GM19468 (cell line): ENCODE measurements at regions not wholly inside any gene's neighbourhood (a gene's known extent, or its start where the extent isn't known, plus 50 kb on each side); places are given as distances from the start of the nearest gene placed in this dataset.
"Not testable (repeated sequence)": the region's sequence is repeated elsewhere in the genome, so short reads cannot be mapped to it uniquely, and the experiment has no call there.

ENCODE experiments used
- ATAC-seq: cut with Tn5 transposase; IDR thresholded peaks from one replicate; pipeline ENCODE4 v1.9.1; 2021; ENCODE audit warnings: mild to moderate bottlenecking, moderate library complexity, moderate number of reproducible peaks; ENCODE audit not compliant: unreplicated experiment; ENCODE audit errors: extremely low read depth

GRCh38 chr1:25012966-25013962 is 83.2 kb upstream of the RUNX3 start:
- ATAC-seq, result no peak

- ATAC-seq, result no peak
Observed at GRCh38 chr1:25011943-25012638, 82.0 kb upstream of the RUNX3 start.

DNA sequence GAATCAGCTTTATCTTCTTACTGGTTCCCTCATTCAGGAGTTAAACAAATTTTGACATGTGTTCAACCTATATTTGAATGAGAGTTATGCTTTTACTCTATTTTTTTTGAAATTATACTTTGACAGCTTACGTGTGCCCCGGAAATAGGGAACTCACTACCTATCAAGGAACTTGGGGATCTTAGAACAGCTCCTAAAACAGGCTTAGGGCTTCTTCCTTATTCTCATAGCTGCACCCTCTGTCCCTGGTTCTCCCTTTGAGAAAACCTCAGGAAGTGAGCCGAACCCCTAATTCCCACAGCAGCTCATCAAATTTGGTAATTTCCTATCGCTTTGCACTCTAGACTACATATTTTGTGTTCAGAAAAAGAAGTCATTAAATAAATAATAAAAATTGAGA is 81.2 kb upstream of the RUNX3 start:
- no peak for ATAC-seq

DNA sequence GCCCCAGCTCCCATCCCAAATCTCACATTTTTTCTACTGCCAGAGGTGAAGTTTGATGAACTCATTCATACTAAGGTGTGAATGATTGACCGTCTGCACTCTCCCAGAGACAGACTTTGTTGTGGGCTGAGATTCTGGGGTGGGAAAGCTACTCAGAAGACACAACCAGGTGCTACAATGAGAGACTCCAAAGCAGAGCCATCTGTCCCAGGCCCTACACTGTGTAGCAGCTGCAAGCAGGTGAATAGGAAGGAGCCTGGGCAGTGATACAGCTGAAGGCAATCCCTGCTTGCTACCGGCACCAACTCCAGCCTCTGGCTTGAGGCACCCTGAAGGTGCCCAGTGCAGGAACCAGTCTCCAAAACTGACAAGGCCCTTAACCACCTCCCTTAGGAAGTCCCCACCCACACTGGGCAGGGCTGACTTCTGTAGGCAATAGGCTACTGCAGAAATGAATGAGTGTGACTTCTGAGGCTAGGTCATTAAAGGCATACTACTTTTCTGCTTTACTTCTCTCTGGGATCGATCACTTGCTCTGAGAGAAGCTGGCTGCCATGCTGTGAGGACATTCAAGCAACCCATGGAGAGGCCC is 79.7 kb upstream of the RUNX3 start:
- ATAC-seq, result no peak

DNA sequence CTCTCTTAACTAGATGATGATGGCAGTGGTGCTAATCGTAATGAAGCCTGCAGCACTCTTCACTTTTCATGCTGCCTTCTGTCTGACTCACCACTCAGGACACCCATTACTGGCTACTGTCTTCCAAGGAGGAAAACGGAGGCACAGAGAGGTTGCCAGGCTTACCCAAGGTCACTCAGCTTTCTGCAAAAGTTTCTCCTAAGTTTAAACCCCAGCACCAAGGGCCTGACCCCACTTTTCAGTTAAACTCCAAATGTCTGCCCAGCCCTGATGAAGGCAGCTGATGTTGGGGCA is 78.1 kb upstream of the RUNX3 start:
- no peak for ATAC-seq

DNA sequence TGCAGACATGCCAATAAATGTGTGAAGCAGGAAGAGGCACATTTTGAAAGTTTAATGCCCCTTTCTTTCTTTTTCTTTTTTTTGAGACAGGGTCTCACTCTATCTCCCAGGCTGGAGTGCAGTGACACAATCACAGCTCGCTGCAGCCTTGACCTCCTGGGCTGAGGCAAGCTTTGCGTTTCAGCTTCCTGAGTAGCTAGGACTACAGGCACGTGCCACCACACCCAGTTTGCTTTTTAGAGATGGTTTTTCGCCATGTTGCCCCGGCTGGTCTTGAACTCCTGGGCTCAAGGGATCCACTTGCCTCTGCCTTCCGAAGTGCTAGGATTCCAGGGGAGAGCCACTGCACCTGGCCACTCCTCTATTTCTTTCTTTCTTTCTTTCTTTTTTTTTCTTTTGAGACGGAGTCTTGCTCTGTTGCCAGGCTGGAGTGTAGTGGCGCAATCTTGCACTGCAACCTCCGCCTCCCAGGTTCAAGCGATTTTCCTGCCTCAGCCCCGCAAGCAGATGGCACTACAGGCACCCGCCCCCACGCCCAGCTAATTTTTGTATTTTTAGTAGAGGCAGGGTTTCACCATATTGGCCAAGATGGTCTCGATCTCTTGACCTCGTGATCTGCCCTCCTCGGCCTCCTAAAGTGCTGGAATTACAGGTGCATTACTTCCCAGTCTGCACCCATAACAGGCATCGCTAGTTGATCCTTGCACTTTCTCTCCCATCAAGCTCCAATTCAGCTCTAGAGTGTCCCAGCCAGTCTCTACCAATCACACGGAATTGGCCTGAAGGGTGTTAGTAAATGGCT is 77.5 kb upstream of the RUNX3 start:
- ATAC-seq, result not testable (repeated sequence)

DNA sequence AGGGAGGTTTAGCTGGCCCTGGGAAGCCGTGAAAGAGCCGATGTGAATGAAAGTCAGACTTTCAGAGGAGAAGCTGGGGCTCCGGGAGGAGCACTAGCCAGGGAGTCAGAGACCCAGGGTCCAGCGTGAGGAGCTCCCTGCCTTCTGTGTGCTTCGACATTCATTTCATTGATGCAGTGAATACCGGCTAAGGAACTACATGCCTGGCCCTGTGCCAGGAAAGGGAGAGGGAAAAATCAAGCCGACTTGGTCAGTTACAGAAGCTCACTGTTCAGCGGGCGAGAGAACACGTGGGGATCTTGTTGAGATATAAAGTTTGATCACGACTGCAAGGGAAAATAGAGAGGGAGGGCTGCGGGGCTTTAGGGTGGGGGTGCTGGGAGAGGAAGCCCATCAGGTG is 76.7 kb upstream of the RUNX3 start:
- ATAC-seq, result no peak

DNA sequence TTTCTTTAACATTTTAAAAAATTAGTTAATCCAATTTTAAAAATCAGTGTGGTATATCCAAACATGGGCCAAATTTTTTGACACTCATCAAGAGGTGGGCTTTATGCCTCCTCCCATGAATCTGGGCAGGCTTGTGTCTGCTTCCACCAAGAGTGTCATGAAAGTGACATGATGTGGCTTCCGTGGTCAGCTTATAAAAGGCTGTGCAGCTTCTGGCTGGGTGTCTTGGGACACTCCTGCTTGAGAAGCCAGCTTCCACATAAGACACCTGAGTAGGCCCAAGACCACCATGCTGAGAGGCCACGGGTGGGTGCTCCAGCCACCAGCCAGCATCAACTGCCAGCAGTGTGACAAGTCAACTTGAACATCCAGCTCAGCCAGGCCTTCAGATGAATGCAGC is 74.3 kb upstream of the RUNX3 start:
- no peak for ATAC-seq

GRCh38 chr1:25003457-25004190 is 73.5 kb upstream of the RUNX3 start:
- ATAC-seq, result no peak

DNA sequence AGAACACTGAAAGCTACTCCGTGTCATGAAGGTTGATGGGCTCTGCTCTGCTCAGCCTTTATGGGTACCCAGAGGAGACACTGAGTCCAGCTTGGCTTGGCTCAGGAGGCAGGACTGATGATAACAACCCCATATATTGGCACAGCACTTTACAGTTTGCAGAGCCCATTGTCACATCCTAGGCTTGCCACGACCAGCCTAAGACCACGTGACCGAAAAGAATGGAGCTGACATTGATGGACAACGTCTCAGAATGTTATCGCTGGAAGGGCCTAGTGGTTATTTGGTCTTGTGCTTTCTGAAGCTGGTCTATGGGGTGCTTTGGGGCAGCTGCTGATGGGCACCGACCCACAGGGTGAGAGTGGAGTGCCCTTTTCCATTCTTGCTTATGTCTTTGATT is 72.9 kb upstream of the RUNX3 start:
- ATAC-seq, result no peak

GRCh38 chr1:25001125-25001915 is 71.2 kb upstream of the RUNX3 start:
- no peak for ATAC-seq

DNA sequence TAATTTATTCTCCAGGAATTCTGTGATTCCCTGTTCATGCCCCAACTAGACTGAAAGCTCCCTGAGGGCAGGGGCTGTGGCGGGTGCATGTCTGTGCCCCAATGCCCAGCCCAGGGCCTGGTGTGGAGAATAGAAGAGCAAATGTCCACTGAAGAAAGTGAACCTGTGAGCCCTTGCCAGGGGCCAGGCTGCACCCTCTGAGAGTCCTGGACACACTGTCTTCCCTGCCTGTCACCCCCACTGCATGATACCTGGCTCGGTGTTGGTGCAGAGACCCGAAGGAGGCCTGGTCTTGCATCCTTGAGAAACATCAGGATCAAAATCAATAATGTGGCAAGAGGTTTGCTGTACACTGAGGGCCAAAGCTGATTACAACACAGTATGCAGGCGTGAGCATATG is 69.8 kb upstream of the RUNX3 start:
- no peak for ATAC-seq

GRCh38 chr1:24999426-24999825 is 69.3 kb upstream of the RUNX3 start:
- no peak for ATAC-seq

- ATAC-seq, result no peak
Observed at GRCh38 chr1:24998563-24999245, 68.6 kb upstream of the RUNX3 start.

GRCh38 chr1:24996983-24997893 is 67.2 kb upstream of the RUNX3 start:
- no peak for ATAC-seq

DNA sequence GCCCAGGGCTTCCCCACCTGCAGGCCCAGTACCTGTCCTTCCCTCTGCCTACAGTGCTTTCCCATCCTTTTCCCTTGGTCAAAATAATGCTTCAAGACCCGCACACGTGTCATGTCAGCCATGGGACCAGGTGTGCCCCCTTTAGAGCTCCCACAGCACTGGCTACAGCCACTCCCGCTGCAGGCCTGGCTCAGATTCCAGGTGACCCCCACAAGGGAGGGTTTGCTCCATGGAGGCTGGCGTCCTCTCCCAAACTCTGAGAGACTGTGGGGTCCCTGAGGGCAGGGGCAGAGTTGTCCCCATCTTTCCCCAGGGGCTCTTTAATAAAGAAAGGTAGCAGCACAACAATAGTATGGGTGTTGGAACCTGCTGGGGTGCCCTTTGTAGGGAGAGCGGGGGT is 66.4 kb upstream of the RUNX3 start:
- no peak for ATAC-seq

GRCh38 chr1:24995661-24996060 is 65.6 kb upstream of the RUNX3 start:
- no peak for ATAC-seq
